ENCODE measurements at regions not wholly inside any gene's neighbourhood (a gene's known extent, or its start where the extent isn't known, plus 50 kb on each side); places are given as distances from the start of the nearest gene placed in this dataset.

GRCh38 chr5:58116346-58116745, 343.5 kb downstream of the PLK2 start:
- Histone ChIP-seq H3K79me2 (ENCODE audit: control insufficient read depth, insufficient read depth, low read length) (no peaks in the 10 kb centered on the region), H3K36me3 (ENCODE audit: control insufficient read depth in 2 of 2, extremely low read depth in 1 of 2, insufficient read depth in 2 of 2, low read length in 2 of 2) (no peaks in the 10 kb centered on the region)

DNA sequence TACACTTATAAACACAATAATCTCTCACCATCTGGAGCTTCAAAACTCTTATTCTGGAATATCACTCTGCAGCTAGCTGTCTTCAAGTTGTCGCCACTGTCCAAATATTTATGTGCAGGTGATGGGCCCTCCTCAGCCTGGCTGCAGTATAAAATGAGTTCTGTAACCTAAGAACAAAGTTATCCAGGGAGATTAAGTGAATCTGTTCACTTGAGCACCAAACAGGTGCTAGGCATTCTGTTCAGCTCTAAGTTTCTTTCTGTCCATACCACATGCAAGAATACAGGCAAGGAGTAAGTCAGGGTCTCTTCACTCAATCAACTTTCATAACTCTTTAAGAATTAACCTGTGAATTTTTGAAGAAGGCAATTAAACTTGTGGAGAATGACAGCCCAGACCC, 344.1 kb downstream of the PLK2 start:
- no peak for FAIRE-seq
- Histone ChIP-seq H3K79me2 (ENCODE audit: control insufficient read depth, insufficient read depth, low read length) (no peaks in the 10 kb centered on the region), H3K4me3 (ENCODE audit: control insufficient read depth in 2 of 3, extremely low read depth in 1 of 3, insufficient read depth in 2 of 3, low read depth in 1 of 3, low read length in 3 of 3) (no peak overlapping the region), H3K9me3 (ENCODE audit: control insufficient read depth, low read depth, low read length) (no peaks in the 10 kb centered on the region), H3K9ac (ENCODE audit: control insufficient read depth, extremely low read depth, insufficient read depth, low read length) (no peak overlapping the region), H3K27me3 (ENCODE audit: control insufficient read depth, extremely low read depth, insufficient read depth, low read length) (no peaks in the 10 kb centered on the region), H3K36me3 (ENCODE audit: control insufficient read depth in 2 of 2, extremely low read depth in 1 of 2, insufficient read depth in 2 of 2, low read length in 2 of 2) (no peaks in the 10 kb centered on the region), H2AFZ (ENCODE audit: control insufficient read depth, low read length) (no peak overlapping the region), H4K20me1 (ENCODE audit: control insufficient read depth, extremely low read depth, insufficient read depth, low read length) (no peaks in the 10 kb centered on the region), H3K4me2 (ENCODE audit: control insufficient read depth, extremely low read depth, insufficient read depth, low read depth, low read length) (no peak overlapping the region), H3K4me1 (ENCODE audit: control insufficient read depth, extremely low read depth, insufficient read depth, low read length) (peaks cover 14% of the 10 kb centered on the region), H3K9me1 (ENCODE audit: control insufficient read depth, extremely low read depth, insufficient read depth, low read length) (no peaks in the 10 kb centered on the region), H3K27ac (ENCODE audit: control insufficient read depth, insufficient read depth, low read length) (no peak overlapping the region)
- dilution Hi-C loops (cut with MboI; ENCODE audit: extremely low pct_ligation_motif_present, low sequenced_read_pairs), result no loop called here
- TF ChIP-seq CTCF (optimal IDR thresholded peaks at IDR 0.05 in 1 of 3, IDR thresholded peaks at IDR 0.05 in 1 of 3, conservative IDR thresholded peaks at IDR 0.05 in 1 of 3; ENCODE audit: extremely low read depth in 1 of 3, insufficient read depth in 2 of 3, low read length in 3 of 3) (no peak), EZH2 (IDR thresholded peaks at IDR 0.05; ENCODE audit: low read length) (no peak)
- DNase-seq (ENCODE audit: low read depth, low spot score), result no peak

More at GRCh38 chr5:58116346-58116745, 343.5 kb downstream of the PLK2 start:
- no peak for DNase-seq (ENCODE audit: low read depth, low spot score)
- Histone ChIP-seq H3K9me3 (ENCODE audit: control insufficient read depth, low read depth, low read length) (no peaks in the 10 kb centered on the region), H3K27ac (ENCODE audit: control insufficient read depth, insufficient read depth, low read length) (no peak overlapping the region), H3K9me1 (ENCODE audit: control insufficient read depth, extremely low read depth, insufficient read depth, low read length) (no peaks in the 10 kb centered on the region), H3K4me1 (ENCODE audit: control insufficient read depth, extremely low read depth, insufficient read depth, low read length) (peaks cover 14% of the 10 kb centered on the region), H3K4me3 (ENCODE audit: control insufficient read depth in 2 of 3, extremely low read depth in 1 of 3, insufficient read depth in 2 of 3, low read depth in 1 of 3, low read length in 3 of 3) (no peak overlapping the region), H2AFZ (ENCODE audit: control insufficient read depth, low read length) (no peak overlapping the region), H3K9ac (ENCODE audit: control insufficient read depth, extremely low read depth, insufficient read depth, low read length) (no peak overlapping the region), H4K20me1 (ENCODE audit: control insufficient read depth, extremely low read depth, insufficient read depth, low read length) (no peaks in the 10 kb centered on the region), H3K4me2 (ENCODE audit: control insufficient read depth, extremely low read depth, insufficient read depth, low read depth, low read length) (no peak overlapping the region), H3K27me3 (ENCODE audit: control insufficient read depth, extremely low read depth, insufficient read depth, low read length) (no peaks in the 10 kb centered on the region)
- TF ChIP-seq CTCF (optimal IDR thresholded peaks at IDR 0.05 in 1 of 3, IDR thresholded peaks at IDR 0.05 in 1 of 3, conservative IDR thresholded peaks at IDR 0.05 in 1 of 3; ENCODE audit: extremely low read depth in 1 of 3, insufficient read depth in 2 of 3, low read length in 3 of 3), result no peak
- no peak for TF ChIP-seq EZH2 (IDR thresholded peaks at IDR 0.05; ENCODE audit: low read length)
- peak; percentile 32 for FAIRE-seq
- dilution Hi-C loops (cut with MboI; ENCODE audit: extremely low pct_ligation_motif_present, low sequenced_read_pairs), result no loop called here
